ENCODE measurements at regions not wholly inside any gene's neighbourhood (a gene's known extent, or its start where the extent isn't known, plus 50 kb on each side); places are given as distances from the start of the nearest gene placed in this dataset.

DNA sequence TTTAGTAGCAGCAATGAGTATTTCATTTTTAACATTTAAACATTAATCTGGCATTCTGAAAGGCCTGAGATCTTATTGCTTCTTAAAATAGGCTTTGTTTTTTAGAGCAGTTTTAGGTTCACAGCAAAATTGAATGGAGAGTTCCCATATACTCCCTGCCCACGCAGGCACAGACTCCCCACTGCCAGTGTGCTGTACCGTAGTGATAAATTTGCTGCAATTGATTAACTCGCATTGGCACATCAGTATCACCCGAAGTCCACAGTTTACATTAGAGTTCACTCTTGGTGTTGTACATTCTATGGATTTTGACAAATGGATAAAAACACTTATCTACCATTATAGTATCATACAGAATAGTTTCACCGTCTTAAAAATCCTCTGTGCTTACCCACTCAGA, 71.8 kb upstream of the ERRFI1 start:
- Mint-ChIP-seq H3K27ac (peak overlapping the region; percentile 37 to 74 (median 41)), H3K4me3 (no peak overlapping the region), H3K27me3 (ENCODE audit: low read depth) (peaks cover 8% of the 10 kb centered on the region), H3K4me1 (peaks cover 35% of the 10 kb centered on the region), H3K36me3 (ENCODE audit: low read depth) (no peaks in the 10 kb centered on the region), H3K9me3 (no peaks in the 10 kb centered on the region)
- TF ChIP-seq CTCF (IDR thresholded peaks at IDR 0.05; ENCODE audit: unreplicated experiment in 3 of 3), result no peak

DNA sequence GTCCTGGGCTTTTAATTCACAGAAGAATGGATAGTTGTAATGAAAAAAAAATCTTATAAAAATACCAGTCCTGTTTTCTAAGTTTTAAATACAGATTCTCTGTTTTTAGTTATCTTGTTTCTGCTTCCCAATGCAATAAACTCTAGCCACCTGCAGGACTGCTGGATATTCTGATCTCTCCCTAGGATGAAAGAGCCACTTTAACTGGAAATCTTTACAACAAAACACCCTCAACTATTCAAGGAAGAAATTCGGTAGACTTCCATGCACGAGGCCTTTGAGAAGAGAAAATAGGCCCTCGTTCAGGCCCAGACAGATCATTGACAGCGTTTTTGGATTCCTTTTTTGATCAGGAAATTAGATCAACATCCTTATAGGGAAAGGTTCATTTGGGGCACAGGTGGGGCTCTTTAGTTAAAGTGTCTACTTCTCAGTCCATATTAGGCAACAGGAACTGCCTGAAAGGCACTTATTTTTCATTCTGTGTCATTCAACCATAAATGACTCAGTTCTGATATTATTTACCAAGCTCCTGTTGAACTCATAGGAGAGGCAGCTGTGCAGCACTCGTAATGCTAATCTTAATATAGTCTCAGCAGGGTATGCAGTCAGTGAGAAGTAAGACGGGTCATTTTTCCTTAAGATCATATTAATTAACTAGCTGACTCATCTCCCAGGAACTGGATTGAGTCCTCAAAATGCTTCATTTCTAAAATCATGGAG, 71.1 kb upstream of the ERRFI1 start:
- H3K4me3 Mint-ChIP-seq, result no peak overlapping the region
- no peaks in the 10 kb centered on the region for H3K9me3 Mint-ChIP-seq
- peak overlapping the region; percentile 37 to 74 (median 41) for H3K27ac Mint-ChIP-seq
- peaks cover 8% of the 10 kb centered on the region for H3K27me3 Mint-ChIP-seq (ENCODE audit: low read depth)
- no peaks in the 10 kb centered on the region for H3K36me3 Mint-ChIP-seq (ENCODE audit: low read depth)
- no peak for TF ChIP-seq CTCF (IDR thresholded peaks at IDR 0.05; ENCODE audit: unreplicated experiment in 3 of 3)
- H3K4me1 Mint-ChIP-seq, result peaks cover 41% of the 10 kb centered on the region

- no peaks in the 10 kb centered on the region for H3K36me3 Mint-ChIP-seq (ENCODE audit: low read depth)
- TF ChIP-seq CTCF (IDR thresholded peaks at IDR 0.05; ENCODE audit: unreplicated experiment in 3 of 3), result no peak
Observed at GRCh38 chr1:8096105-8097011, 70.2 kb upstream of the ERRFI1 start.

GRCh38 chr1:8095584-8095983, 69.5 kb upstream of the ERRFI1 start:
- no peak for TF ChIP-seq CTCF (IDR thresholded peaks at IDR 0.05; ENCODE audit: unreplicated experiment in 3 of 3)
- peaks cover 8% of the 10 kb centered on the region for H3K27me3 Mint-ChIP-seq (ENCODE audit: low read depth)
- H3K9me3 Mint-ChIP-seq, result no peaks in the 10 kb centered on the region
- H3K4me1 Mint-ChIP-seq, result peaks cover 44% of the 10 kb centered on the region
- no peak overlapping the region for H3K4me3 Mint-ChIP-seq
- no peaks in the 10 kb centered on the region for H3K36me3 Mint-ChIP-seq (ENCODE audit: low read depth)
- H3K27ac Mint-ChIP-seq, result peak overlapping the region; percentile 34 to 67 (median 45)

More at GRCh38 chr1:8096105-8097011, 70.2 kb upstream of the ERRFI1 start:
- no peaks in the 10 kb centered on the region for H3K9me3 Mint-ChIP-seq
- peaks cover 8% of the 10 kb centered on the region for H3K27me3 Mint-ChIP-seq (ENCODE audit: low read depth)
- H3K27ac Mint-ChIP-seq, result peak overlapping the region; percentile 44 to 67 (median 65)
- H3K4me1 Mint-ChIP-seq, result peaks cover 43% of the 10 kb centered on the region
- H3K4me3 Mint-ChIP-seq, result no peak overlapping the region

- TF ChIP-seq CTCF (IDR thresholded peaks at IDR 0.05; ENCODE audit: unreplicated experiment in 3 of 3), result no peak
- Mint-ChIP-seq H3K4me1 (peaks cover 48% of the 10 kb centered on the region), H3K36me3 (ENCODE audit: low read depth) (no peaks in the 10 kb centered on the region), H3K4me3 (peak overlapping the region in 1 of 3 experiments; percentile 39), H3K27me3 (ENCODE audit: low read depth) (peaks cover 8% of the 10 kb centered on the region), H3K9me3 (no peaks in the 10 kb centered on the region), H3K27ac (peak overlapping the region; percentile 16 to 76 (median 32))
Observed at GRCh38 chr1:8094481-8095241, 68.6 kb upstream of the ERRFI1 start.

Data from nephron (organoid).